Liver (tissue), 3 donors: ENCODE measurements at regions not wholly inside any gene's neighbourhood (a gene's known extent, or its start where the extent isn't known, plus 50 kb on each side); places are given as distances from the start of the nearest gene placed in this dataset.

Experiments used
- CTCF ChIP-seq: fragments of 150-350 bp; IDR thresholded peaks from 2 replicates; pipeline ENCODE4 v1.5.1; 2017; ENCODE audit warnings: improper control_type of control experiment, low read depth, low read length; ENCODE audit not compliant: missing input control
- EGR1 ChIP-seq, 2 donors: IDR thresholded peaks; 2 replicates each; pipeline ENCODE4 v1.6.1; 2016 to 2018; ENCODE audit warnings: antibody characterized with exemption in 2 of 2, low read depth in 2 of 2
- JUND ChIP-seq, 2 donors: IDR thresholded peaks; 2 replicates each; pipeline ENCODE4 v1.6.1; 2016; ENCODE audit warnings: antibody characterized with exemption in 2 of 2
- MAX ChIP-seq: IDR thresholded peaks from 2 replicates; pipeline ENCODE4 v1.6.1; 2016; ENCODE audit warnings: antibody characterized with exemption
- NR2F2 ChIP-seq: IDR thresholded peaks from 2 replicates; pipeline ENCODE4 v1.6.1; 2016; ENCODE audit warnings: antibody characterized with exemption
- RAD21 ChIP-seq, 2 donors: IDR thresholded peaks; 2 replicates each; pipeline ENCODE4 v1.6.1; 2016; ENCODE audit warnings: antibody characterized with exemption in 2 of 2, mild to moderate bottlenecking in 2 of 2
- REST ChIP-seq: IDR thresholded peaks from 2 replicates; pipeline ENCODE4 v1.6.1; 2016; ENCODE audit warnings: antibody characterized with exemption, mild to moderate bottlenecking
- RXRA ChIP-seq, 2 donors: IDR thresholded peaks; 2 replicates each; pipeline ENCODE4 v1.6.1; 2017 to 2018; ENCODE audit warnings: antibody characterized with exemption in 2 of 2, mild to moderate bottlenecking in 1 of 2
- SP1 ChIP-seq: IDR thresholded peaks from 2 replicates; pipeline ENCODE4 v1.6.1; 2018; ENCODE audit warnings: antibody characterized with exemption, mild to moderate bottlenecking
- TAF1 ChIP-seq: conservative IDR thresholded peaks from 2 replicates; pipeline ENCODE4 v1.6.1; 2016; ENCODE audit warnings: antibody characterized with exemption, mild to moderate bottlenecking
- YY1 ChIP-seq: IDR thresholded peaks from 2 replicates; pipeline ENCODE4 v1.6.1; 2016; ENCODE audit warnings: antibody characterized with exemption, mild to moderate bottlenecking
- donor health status: healthy.
- donor health status: healthy.

GRCh38 chr9:20178197-20178596 lies 389.4 kb upstream of the SLC24A2 start:
- no peak for TF ChIP-seq CTCF
- TF ChIP-seq JUND (IDR thresholded peaks at IDR 0.05), result no peak
- no peak for TF ChIP-seq YY1
- TF ChIP-seq NR2F2, result no peak
- TF ChIP-seq MAX, result no peak
- no peak for TF ChIP-seq TAF1
- no peak for TF ChIP-seq EGR1 (IDR thresholded peaks at IDR 0.05; ENCODE audit: low read depth in 2 of 2)
- TF ChIP-seq RXRA (IDR thresholded peaks at IDR 0.05), result no peak
- no peak for TF ChIP-seq SP1
- no peak for TF ChIP-seq RAD21 (IDR thresholded peaks at IDR 0.05)
- TF ChIP-seq REST, result no peak
